Fibroblast of lung (primary cell): ENCODE measurements at regions not wholly inside any gene's neighbourhood (a gene's known extent, or its start where the extent isn't known, plus 50 kb on each side); places are given as distances from the start of the nearest gene placed in this dataset.

Experiments used
- EZH2 ChIP-seq: IDR thresholded peaks from 2 replicates; pipeline ENCODE4 v1.5.1; 2012; ENCODE audit warnings: low read length, control low read depth, mild to moderate bottlenecking; ENCODE audit errors: missing control alignments
- TF ChIP-seq, protein P1 (sequence below), 2 donors: IDR thresholded peaks in 1 of 2; conservative IDR thresholded peaks in 1 of 2; 1 replicate in 1 of 2; 2 replicates in 1 of 2; pipeline ENCODE4 v1.5.1; 2011 to 2012; ENCODE audit warnings: low read length in 2 of 2, control low read depth in 1 of 2, inconsistent platforms in 1 of 2, low read depth in 1 of 2, mild to moderate bottlenecking in 1 of 2

- TF ChIP-seq, protein P1, sequence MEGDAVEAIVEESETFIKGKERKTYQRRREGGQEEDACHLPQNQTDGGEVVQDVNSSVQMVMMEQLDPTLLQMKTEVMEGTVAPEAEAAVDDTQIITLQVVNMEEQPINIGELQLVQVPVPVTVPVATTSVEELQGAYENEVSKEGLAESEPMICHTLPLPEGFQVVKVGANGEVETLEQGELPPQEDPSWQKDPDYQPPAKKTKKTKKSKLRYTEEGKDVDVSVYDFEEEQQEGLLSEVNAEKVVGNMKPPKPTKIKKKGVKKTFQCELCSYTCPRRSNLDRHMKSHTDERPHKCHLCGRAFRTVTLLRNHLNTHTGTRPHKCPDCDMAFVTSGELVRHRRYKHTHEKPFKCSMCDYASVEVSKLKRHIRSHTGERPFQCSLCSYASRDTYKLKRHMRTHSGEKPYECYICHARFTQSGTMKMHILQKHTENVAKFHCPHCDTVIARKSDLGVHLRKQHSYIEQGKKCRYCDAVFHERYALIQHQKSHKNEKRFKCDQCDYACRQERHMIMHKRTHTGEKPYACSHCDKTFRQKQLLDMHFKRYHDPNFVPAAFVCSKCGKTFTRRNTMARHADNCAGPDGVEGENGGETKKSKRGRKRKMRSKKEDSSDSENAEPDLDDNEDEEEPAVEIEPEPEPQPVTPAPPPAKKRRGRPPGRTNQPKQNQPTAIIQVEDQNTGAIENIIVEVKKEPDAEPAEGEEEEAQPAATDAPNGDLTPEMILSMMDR (conservative IDR thresholded peaks at IDR 0.05 in 1 of 2, IDR thresholded peaks at IDR 0.05 in 1 of 2; ENCODE audit: low read depth in 1 of 2, low read length in 2 of 2), result no peak
- TF ChIP-seq EZH2, result no peak
Measured at GRCh38 chr21:43325036-43325435, 101.9 kb downstream of the SIK1 start.
